Loucy (cell line): ENCODE measurements at regions not wholly inside any gene's neighbourhood (a gene's known extent, or its start where the extent isn't known, plus 50 kb on each side); places are given as distances from the start of the nearest gene placed in this dataset.

Source experiments
- H2AFZ ChIP-seq: fragments of 200-600 bp; sonication (generic); 2 replicates; pipeline ENCODE4 v1.6.0; 2016; ENCODE audit warnings: antibody characterized with exemption, mild to moderate bottlenecking, low read length, moderate library complexity
- H3F3A ChIP-seq: fragments of 200-600 bp; 2 replicates; pipeline ENCODE4 v1.6.0; 2016; ENCODE audit warnings: antibody characterized with exemption, low read depth, mild to moderate bottlenecking
- H3K27me3 ChIP-seq: fragments of 200-600 bp; sonication (generic); 2 replicates; pipeline ENCODE4 v1.6.1; 2014; ENCODE audit warnings: low read length, mild to moderate bottlenecking; ENCODE audit not compliant: insufficient read depth, poor library complexity, severe bottlenecking
- H3K36me3 ChIP-seq: fragments of 200-600 bp; sonication (generic); 2 replicates; pipeline ENCODE4 v1.6.1; 2016; ENCODE audit warnings: low read length; ENCODE audit not compliant: insufficient read depth
- H3K4me1 ChIP-seq: fragments of 200-600 bp; sonication (generic); 2 replicates; pipeline ENCODE4 v1.5.1; 2014; ENCODE audit warnings: low read length, mild to moderate bottlenecking; ENCODE audit not compliant: insufficient read depth, poor library complexity, severe bottlenecking
- H3K4me2 ChIP-seq: fragments of 200-600 bp; sonication (generic); 2 replicates; pipeline ENCODE4 v1.6.0; 2014; ENCODE audit warnings: antibody characterized with exemption, low read length, low read depth, mild to moderate bottlenecking; ENCODE audit not compliant: poor library complexity, severe bottlenecking
- H3K4me3 ChIP-seq: fragments of 200-600 bp; sonication (generic); 2 replicates; pipeline ENCODE4 v1.5.1; 2014; ENCODE audit warnings: low read length, mild to moderate bottlenecking, mixed read lengths; ENCODE audit not compliant: poor library complexity, severe bottlenecking
- H3K79me2 ChIP-seq: fragments of 200-600 bp; sonication (generic); 2 replicates; pipeline ENCODE4 v1.6.1; 2014; ENCODE audit warnings: low read length; ENCODE audit not compliant: insufficient read depth
- H3K9ac ChIP-seq: fragments of 200-600 bp; sonication (generic); 2 replicates; pipeline ENCODE4 v1.6.0; 2014; ENCODE audit warnings: mild to moderate bottlenecking, low read depth, low read length, moderate library complexity; ENCODE audit not compliant: poor library complexity, severe bottlenecking
- H3K9me2 ChIP-seq: fragments of 200-600 bp; sonication (generic); replicated peaks from 2 replicates; pipeline ENCODE4 v1.6.1; 2016; ENCODE audit warnings: low read depth, low read length, mixed read lengths
- H3K9me3 ChIP-seq: fragments of 200-600 bp; sonication (generic); 2 replicates; pipeline ENCODE4 v1.6.1; 2014; ENCODE audit warnings: mild to moderate bottlenecking, antibody characterized with exemption, low read length, low read depth; ENCODE audit not compliant: insufficient read depth
- H4K20me1 ChIP-seq: fragments of 200-600 bp; sonication (generic); 2 replicates; pipeline ENCODE4 v1.6.0; 2014; ENCODE audit warnings: antibody characterized with exemption, low read length, mild to moderate bottlenecking; ENCODE audit not compliant: insufficient read depth, poor library complexity, severe bottlenecking
- EZH2phosphoT487 ChIP-seq: fragments of 200-600 bp; IDR thresholded peaks from 2 replicates; pipeline ENCODE4 v1.6.1; 2018; ENCODE audit warnings: antibody characterized with exemption, mild to moderate bottlenecking, moderate library complexity, borderline replicate concordance
- TF ChIP-seq, protein P1 (sequence below): fragments of 200-600 bp; sonication (generic); conservative IDR thresholded peaks from 2 replicates; pipeline ENCODE4 v1.5.1; 2014; ENCODE audit warnings: mild to moderate bottlenecking, antibody characterized with exemption, low read length

DNA sequence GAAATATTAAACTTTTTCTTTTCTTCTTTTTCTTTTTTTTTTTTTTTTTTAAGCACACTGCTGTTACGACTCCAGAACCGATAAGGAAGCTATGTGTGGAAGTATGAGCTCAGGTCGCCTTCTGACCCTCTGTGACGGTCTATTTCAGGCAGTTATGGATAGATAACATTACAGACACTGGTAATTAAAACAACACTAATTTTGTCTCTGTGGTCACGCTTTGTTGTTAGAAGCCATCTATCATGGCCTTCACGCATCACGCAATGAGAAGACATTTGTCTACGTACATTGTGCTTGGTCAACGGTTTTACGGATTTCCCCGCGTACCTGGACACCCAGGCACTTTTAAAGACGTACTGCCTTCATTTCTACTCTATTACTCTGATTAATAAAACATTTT, 306.0 kb upstream of the ZNF507 start:
- H3K36me3 ChIP-seq: no peaks in the 10 kb centered on the region
- no peaks in the 10 kb centered on the region for H4K20me1 ChIP-seq
- H2AFZ ChIP-seq: no peak overlapping the region
- H3K9me2 ChIP-seq: no peaks in the 10 kb centered on the region
- no peaks in the 10 kb centered on the region for H3K9me3 ChIP-seq
- H3K4me3 ChIP-seq: no peak overlapping the region
- no peak overlapping the region for H3K4me2 ChIP-seq
- no peak overlapping the region for H3K9ac ChIP-seq
- H3F3A ChIP-seq: no peaks in the 10 kb centered on the region
- no peaks in the 10 kb centered on the region for H3K79me2 ChIP-seq
- TF ChIP-seq EZH2phosphoT487: no peak
- TF ChIP-seq, protein P1, sequence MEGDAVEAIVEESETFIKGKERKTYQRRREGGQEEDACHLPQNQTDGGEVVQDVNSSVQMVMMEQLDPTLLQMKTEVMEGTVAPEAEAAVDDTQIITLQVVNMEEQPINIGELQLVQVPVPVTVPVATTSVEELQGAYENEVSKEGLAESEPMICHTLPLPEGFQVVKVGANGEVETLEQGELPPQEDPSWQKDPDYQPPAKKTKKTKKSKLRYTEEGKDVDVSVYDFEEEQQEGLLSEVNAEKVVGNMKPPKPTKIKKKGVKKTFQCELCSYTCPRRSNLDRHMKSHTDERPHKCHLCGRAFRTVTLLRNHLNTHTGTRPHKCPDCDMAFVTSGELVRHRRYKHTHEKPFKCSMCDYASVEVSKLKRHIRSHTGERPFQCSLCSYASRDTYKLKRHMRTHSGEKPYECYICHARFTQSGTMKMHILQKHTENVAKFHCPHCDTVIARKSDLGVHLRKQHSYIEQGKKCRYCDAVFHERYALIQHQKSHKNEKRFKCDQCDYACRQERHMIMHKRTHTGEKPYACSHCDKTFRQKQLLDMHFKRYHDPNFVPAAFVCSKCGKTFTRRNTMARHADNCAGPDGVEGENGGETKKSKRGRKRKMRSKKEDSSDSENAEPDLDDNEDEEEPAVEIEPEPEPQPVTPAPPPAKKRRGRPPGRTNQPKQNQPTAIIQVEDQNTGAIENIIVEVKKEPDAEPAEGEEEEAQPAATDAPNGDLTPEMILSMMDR: no peak
- H3K4me1 ChIP-seq: no peaks in the 10 kb centered on the region
- no peaks in the 10 kb centered on the region for H3K27me3 ChIP-seq

DNA sequence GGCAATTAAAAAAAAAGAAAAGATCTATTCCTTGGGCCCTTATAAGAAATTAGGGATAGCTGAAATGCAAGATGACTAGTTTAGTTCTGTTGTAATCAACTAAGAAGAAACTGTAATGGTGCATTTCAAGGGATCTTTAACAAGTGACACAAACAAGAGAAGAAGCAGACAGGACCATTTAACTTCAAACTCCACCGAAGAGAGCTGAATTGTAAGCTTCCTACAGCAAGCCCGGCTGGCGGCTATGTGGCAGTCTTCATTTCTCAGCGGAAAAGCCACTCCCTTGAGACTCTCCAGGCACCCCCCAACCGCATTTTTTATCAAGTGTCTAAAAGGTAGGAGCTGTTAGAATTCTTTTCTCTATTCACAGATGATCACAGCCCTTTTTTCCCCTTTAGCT, 305.2 kb upstream of the ZNF507 start:
- no peaks in the 10 kb centered on the region for H3K27me3 ChIP-seq
- no peak overlapping the region for H3K4me3 ChIP-seq
- H3K9me3 ChIP-seq: 0 out of 2 replicates have a peak, but pooled peaks cover 3% of the 10 kb centered on the region
- H3K79me2 ChIP-seq: no peaks in the 10 kb centered on the region
- no peaks in the 10 kb centered on the region for H3F3A ChIP-seq
- H3K9me2 ChIP-seq: no peaks in the 10 kb centered on the region
- H4K20me1 ChIP-seq: no peaks in the 10 kb centered on the region
- no peaks in the 10 kb centered on the region for H3K36me3 ChIP-seq
- H3K4me2 ChIP-seq: no peak overlapping the region
- no peak overlapping the region for H2AFZ ChIP-seq
- H3K9ac ChIP-seq: no peak overlapping the region
- H3K4me1 ChIP-seq: no peaks in the 10 kb centered on the region
- TF ChIP-seq EZH2phosphoT487: no peak
- TF ChIP-seq, protein P1: no peak

DNA sequence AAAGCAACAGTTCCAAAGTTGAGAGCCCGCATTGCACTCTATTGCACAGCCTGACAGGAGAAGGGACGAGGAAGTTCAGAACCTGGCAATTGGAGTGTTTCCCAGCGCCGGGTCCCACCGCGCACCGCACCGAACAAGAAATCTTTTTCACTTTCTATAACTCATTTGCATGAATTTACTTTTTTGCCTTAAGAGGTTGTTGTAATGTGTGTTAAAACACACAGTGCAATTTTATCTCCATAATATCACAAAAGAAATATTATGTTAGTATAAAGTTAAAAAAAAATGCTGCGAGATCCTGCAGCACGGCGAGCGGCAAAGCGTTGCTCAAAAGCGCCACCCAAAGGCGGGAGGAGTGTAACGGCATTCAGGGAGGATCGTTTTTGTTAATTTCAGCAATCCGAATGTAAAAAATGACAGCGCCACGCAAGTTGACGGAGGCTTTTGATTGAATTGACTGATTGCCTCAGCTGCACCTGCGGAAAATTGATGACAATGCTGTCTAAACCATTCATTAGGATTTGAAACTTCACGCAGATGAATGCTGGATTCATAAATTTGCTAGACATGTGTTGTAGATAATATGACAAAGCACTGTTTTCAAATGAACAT, 303.6 kb upstream of the ZNF507 start:
- H3K4me3 ChIP-seq: no peak overlapping the region

More for the DNA sequence above, 303.6 kb upstream of the ZNF507 start:
- Histone ChIP-seq H3K79me2 (no peaks in the 10 kb centered on the region), H3K4me1 (no peaks in the 10 kb centered on the region), H3K36me3 (no peaks in the 10 kb centered on the region), H3K27me3 (no peaks in the 10 kb centered on the region), H4K20me1 (no peaks in the 10 kb centered on the region), H2AFZ (no peak overlapping the region), H3K9me2 (no peaks in the 10 kb centered on the region), H3K4me2 (no peak overlapping the region), H3K9ac (no peak overlapping the region), H3K9me3 (0 out of 2 replicates have a peak, but pooled peaks cover 6% of the 10 kb centered on the region), H3F3A (no peaks in the 10 kb centered on the region)
- TF ChIP-seq, protein P1: peak; percentile 32; the same call in 1 of the 2 replicates
- TF ChIP-seq EZH2phosphoT487: no peak
